ENCODE measurements at regions not wholly inside any gene's neighbourhood (a gene's known extent, or its start where the extent isn't known, plus 50 kb on each side); places are given as distances from the start of the nearest gene placed in this dataset.

- DNase-seq, result no peak
These were observed 97.8 kb upstream of the JAG1 start for GRCh38 chr20:10771435-10772140.

GRCh38 chr20:10774357-10774943, 100.7 kb upstream of the JAG1 start:
- no peak for DNase-seq

DNA sequence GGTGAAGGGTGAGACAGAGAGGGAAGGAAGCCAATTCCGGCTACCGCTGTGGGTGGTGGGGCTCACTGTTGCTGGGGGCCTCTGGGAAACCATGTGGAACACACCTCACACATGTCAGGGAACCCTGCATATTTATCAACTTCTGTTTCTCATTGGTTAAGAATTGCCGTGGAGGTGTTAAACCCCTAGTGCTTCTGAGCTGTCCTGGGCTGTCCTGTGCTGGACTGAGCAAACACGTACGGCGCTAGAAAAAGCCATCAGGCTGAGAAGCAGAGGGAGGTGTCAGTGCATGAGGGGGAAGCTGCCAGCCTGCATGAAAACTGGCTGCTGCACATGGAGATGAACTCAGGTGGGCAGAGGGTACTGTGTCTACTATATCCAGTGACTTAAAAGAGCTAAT, 103.9 kb upstream of the JAG1 start:
- DNase-seq, result no peak

DNA sequence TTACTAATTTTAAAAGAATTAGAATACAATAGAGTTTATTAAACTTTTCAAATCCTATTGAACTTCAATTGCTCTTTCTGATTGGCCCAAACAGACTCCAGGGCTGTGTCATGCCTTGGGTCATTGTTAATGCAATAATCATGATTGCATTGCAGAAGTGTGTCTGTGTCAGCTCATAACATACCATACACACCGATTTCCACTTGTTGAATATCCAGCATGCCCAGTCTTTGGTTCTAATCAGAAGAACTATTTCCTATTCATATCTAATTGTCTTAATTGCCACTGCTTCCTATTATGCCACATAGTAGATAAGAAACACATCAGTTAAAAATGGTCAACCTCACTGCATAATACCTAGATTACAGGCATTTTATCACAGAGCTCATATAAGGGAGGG, 106.1 kb upstream of the JAG1 start:
- no peak for DNase-seq

DNA sequence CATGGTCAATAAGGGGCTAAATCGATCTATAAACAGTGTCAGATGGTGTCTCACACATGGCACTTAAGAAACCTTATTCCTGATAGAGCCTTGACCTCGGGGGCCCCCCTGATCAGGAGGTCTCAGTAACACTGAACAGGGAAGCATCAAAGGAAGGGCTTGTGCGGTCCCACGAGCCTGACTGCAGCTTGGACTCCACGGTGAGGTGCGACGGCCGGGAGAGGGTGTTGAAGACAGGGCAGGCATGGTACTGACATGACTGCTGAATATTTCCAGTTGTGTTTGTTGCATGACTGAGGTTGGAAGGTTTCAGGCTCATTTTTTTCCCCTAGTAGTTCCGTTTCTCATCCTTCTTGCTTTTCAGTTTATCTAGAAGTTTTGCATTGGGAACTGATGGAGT, 107.1 kb upstream of the JAG1 start:
- no peak for DNase-seq

DNA sequence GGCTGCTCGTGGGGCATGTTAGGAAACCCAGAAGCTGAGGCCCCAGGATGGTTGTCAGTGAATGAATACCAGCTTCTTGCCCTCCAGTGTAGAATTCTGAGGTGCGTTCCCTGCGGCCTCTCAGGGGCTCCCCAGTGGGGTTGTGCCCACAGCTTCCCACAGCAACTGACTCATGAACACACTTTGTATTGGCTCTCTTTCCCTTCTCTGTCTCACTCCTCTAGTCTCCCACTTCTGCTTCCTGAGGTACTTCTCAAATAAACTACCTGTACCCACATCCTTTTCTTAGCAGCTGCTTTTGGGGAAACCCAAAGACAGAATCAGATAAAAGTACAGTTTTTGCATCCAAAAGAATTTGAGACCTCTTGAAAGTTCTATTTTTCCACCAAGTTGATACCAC, 107.7 kb upstream of the JAG1 start:
- DNase-seq, result no peak

GRCh38 chr20:10783707-10784553, 110.1 kb upstream of the JAG1 start:
- no peak for DNase-seq

DNA sequence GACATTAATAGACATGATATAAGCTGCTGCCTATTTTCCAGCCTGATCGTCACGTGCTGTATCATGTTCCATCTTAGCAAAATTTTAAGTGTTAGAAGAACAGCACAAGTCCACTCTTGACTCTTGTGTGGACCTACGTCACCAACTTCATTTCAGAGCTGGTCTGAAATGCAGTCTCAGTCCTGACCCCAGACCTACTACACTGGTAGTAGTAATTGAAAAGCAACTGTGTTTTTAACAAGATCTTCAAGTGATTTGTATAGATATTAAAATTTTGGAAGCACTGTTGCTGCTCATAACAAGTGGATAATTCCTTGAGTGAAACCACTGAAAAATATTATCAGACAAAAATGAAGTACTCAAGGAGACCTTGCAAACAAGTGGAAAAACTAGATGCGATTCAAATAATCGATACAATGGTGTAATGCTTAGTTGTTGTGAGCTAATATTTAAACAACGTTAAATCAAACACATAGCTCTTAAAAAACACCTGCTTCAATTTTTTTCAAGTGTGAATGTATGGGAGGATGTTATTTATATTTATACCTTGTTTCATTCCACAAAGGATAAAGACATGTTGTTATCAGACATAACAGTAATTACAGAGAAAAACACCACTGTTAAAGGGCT, 110.9 kb upstream of the JAG1 start:
- no peak for DNase-seq

DNA sequence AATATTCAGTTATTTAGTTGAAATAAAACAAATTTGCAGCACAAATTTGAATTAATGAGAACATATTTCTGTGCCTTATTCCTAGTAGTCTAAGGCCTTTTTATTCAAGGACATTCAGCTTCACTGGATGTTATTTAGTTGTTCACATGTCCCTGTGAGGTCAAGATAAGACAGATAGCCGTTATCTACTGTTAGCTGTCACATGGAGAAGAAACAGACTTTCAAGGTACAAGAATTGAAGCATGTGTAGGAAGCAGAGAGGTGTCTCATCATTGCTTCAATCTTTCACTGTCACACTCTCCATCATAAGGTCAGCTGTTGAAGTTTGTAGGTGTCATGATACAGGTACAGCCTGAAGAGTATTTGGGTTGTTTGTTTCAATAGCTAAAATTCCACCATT, 112.9 kb upstream of the JAG1 start:
- no peak for DNase-seq

DNA sequence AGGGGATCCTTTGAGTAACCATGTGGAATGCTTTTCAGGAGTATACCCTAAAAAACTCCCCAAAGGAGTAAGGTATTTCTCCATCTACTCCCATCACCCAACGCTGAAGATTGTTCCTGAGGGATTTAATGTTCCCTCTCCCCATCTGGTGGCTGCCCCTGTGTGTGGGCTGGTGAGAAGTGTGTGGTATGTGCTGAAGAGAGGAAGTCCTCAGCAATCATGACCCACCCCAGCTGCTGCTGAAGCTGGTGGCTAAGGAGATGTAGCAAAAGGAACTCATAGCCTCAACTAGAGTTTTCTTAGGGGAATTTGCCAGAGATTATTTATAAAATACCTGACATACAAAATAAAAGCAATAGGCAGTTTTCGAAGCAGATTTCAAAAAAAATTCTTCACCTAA, 114.3 kb upstream of the JAG1 start:
- no peak for DNase-seq

DNA sequence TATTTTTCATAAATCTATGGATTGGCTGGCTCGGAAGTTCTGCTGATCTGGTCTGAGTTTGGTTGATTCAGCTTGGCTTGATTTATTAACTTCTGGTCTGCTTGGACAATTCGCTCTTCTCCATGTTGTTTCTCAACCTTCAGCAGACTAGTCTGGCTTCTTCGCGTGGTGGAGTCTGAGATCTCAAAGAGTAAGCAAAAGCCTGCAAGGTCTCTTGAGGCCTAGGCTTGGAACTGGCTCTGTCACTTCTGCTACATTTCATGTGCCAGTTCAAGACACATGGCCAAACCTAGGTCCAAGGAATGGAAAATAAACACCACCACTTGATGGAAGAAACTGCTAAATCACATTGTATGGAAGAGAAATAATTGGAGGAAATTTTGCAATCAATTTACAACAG, 115.1 kb upstream of the JAG1 start:
- no peak for DNase-seq

- no peak for DNase-seq
These were observed 115.6 kb upstream of the JAG1 start for GRCh38 chr20:10789386-10789785.

GRCh38 chr20:10790013-10790412, 116.2 kb upstream of the JAG1 start:
- DNase-seq, result no peak

- no peak for DNase-seq
These were observed 118.5 kb upstream of the JAG1 start for GRCh38 chr20:10792291-10792690.

DNA sequence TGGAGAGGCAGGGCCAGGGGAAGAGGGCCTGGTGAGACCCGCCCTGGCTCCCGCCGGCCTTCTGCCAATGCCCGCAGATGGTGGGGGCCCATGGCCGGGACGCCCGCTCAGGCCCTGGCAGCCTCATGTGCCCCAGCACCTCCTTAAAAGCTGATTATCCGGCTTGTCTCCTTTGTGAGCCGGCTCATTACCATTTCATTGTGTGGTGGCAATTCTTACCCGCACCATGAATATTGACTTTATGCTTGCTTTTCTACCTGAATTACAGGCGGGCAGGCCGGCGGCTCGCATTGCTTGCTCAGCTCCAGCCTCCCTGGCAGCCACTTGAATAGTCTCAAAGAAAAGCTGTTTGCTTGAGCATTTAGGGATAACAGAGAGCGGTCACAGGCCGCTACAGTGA, 120.0 kb upstream of the JAG1 start:
- DNase-seq, result no peak

DNA sequence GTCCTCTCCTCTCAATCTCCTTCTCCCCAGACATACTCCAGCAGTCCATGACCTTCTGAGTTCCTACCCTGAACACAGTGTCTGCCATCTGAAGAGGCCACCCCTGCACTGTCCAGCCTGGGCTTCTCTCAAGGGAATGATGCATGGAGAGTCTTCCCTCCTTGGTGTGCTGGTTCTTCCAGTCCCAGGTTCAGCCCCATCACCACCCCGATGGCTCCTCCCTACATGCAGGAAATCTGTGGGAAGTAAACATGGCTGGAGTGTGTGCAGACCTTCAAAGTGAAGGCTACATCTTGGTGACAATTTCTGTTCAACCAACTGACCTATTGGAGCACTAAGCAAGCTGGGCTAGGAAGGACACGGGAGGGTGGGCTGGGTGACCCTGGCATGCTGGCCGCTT, 121.0 kb upstream of the JAG1 start:
- DNase-seq, result no peak

DNA sequence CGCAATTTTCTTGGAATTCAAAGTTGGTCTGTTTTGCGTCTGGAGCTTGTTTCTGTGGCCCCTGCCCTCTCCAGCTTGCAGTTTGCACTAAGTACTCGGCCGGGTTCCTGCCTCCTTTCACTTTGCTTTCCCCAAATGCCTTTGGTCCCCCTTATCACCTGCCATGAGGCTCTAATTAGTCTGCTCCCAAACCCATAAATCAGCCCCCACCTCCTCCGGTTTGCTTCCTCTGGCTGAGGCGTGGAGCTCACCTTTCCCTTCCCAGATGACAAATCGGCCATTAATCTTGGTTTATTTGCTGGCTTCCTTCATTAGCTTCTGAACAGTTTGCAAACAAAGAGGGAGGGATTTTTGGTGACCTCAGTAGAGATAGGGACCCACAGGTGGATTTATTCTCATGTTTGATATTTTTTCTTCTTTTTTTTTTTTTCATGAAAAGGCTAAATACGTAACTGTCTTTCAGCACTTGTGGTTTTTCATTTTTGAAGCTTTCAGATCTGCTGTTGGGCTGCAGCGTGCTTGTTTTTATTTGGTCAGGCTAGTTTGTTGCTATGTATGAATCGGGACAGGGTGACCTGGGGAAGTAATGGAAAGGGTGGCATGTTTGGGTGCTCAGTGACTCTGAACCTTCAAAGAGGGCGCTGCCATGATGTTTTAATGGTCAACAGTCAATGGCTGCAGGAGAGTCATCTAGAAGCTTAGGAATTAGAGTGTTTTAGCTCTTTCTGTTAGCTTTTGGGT, 121.7 kb upstream of the JAG1 start:
- DNase-seq, result peak; percentile 83

DNA sequence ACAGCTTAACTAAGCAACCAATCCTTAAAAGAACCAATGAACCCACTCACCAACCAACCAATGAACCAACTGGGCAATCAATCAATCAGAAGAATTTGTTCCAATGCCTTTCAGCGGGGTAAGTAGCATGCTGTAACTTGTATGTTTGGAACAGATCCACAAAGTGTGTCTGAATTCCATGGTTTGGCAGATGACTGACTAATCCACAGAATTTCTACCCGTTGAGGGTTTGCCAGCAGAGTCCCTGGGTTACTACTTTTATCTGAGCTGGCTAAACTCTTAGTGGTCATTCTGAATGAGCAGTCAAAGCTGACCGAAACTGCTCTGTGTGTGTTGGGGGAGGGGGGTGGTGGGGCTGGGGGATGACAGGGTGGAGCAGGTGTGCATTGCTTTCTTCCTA, 125.0 kb upstream of the JAG1 start:
- no peak for DNase-seq

DNA sequence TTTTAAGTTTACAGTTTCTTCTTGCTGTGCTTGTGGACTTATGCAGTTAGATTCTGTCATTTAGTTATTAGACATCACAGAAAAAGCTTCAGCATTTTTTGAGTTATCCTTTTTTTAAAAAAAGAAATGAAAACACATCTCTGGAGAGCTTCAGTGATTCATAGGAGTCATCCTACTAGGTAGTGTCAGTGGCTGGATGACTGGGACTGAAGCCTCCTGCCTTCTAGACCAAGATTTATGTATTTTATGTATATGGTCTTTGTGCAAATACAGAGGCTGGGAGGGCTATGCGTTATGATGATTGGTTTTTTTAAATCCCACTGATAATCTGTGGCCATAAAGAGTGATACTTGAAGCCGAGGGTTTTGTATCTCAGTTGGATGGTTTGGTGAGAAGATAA, 125.9 kb upstream of the JAG1 start:
- no peak for DNase-seq

- no peak for DNase-seq
These were observed 126.5 kb upstream of the JAG1 start for GRCh38 chr20:10800288-10800687.

DNA sequence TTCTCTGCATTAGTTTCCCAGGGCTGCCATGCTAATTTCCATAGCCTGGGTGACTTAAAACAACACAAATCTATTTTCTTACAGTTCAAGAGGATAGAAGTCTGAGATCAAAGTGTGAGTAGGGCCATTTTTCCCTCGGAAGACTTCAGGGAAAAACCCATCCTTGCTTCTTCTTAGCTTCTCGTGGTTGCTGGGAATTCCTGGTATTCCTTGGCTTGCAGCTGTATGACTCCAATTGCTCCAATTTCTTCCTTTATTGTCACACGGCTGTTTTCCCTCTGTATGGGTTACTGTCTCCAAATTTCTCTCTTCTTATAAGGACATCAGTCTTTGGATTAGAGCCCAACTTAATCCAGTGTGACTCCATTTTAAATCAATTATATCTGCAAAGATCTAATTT, 128.4 kb upstream of the JAG1 start:
- peak; percentile 55 for DNase-seq

- DNase-seq, result peak; percentile 31
These were observed 132.0 kb upstream of the JAG1 start for GRCh38 chr20:10805764-10806163.

- peak; percentile 23 for DNase-seq
These were observed 132.7 kb upstream of the JAG1 start for GRCh38 chr20:10806539-10806938.
